Activated CD8-positive, alpha-beta T cell treated with anti-CD3 and anti-CD28 coated beads for 36 hours (primary cell): ENCODE measurements at regions not wholly inside any gene's neighbourhood (a gene's known extent, or its start where the extent isn't known, plus 50 kb on each side); places are given as distances from the start of the nearest gene placed in this dataset.
"Not testable (repeated sequence)": the region's sequence is repeated elsewhere in the genome, so short reads cannot be mapped to it uniquely, and the experiment has no call there.

ENCODE experiments used
- ATAC-seq: fragments of 200-7000 bp; cut with Tn5 transposase; one replicate; pipeline ENCODE4 v1.10.0; 2021; ENCODE audit warnings: mild to moderate bottlenecking, moderate library complexity
- CTCF ChIA-PET: fragments of 350-600 bp; sonication (Branson Sonifier 250); formaldehyde crosslinking; loops from one replicate; lab custom pipeline; 2021; ENCODE audit warnings: antibody characterized with exemption; lab: Charles Lee
- POLR2A ChIA-PET: fragments of 350-600 bp; sonication (Branson Sonifier 250); formaldehyde crosslinking; loops from one replicate; lab custom pipeline; 2021; ENCODE audit warnings: antibody characterized with exemption; lab: Charles Lee
- DNase-seq: peaks from one replicate; pipeline ENCODE4 v3.0.0-alpha.2; 2020
- H3K27ac Mint-ChIP-seq: one replicate; pipeline ENCODE4 v1.8.0; 2021; ENCODE audit warnings: mild to moderate bottlenecking, mixed read lengths
- H3K27me3 Mint-ChIP-seq: one replicate; pipeline ENCODE4 v1.8.0; 2021; ENCODE audit warnings: mixed read lengths
- H3K36me3 Mint-ChIP-seq: one replicate; pipeline ENCODE4 v1.8.0; 2021; ENCODE audit warnings: low read depth, mixed read lengths
- H3K4me1 Mint-ChIP-seq: one replicate; pipeline ENCODE4 v1.8.0; 2021; ENCODE audit warnings: low read depth, mixed read lengths
- H3K4me3 Mint-ChIP-seq: one replicate; pipeline ENCODE4 v1.8.0; 2021; ENCODE audit warnings: mild to moderate bottlenecking, moderate library complexity, mixed read lengths
- H3K9me3 Mint-ChIP-seq: one replicate; pipeline ENCODE4 v1.8.0; 2021; ENCODE audit warnings: mixed read lengths
- CTCF ChIP-seq: fragments of 200-600 bp; IDR thresholded peaks from one replicate; pipeline ENCODE4 v1.8.0; 2022; ENCODE audit warnings: antibody characterized with exemption, mild to moderate bottlenecking
- intact Hi-C: fragments of 100-400 bp; cut with micrococcal nuclease; formaldehyde crosslinking; loops from one replicate; pipeline ENCODE4 v1.10.0; 2022

DNA sequence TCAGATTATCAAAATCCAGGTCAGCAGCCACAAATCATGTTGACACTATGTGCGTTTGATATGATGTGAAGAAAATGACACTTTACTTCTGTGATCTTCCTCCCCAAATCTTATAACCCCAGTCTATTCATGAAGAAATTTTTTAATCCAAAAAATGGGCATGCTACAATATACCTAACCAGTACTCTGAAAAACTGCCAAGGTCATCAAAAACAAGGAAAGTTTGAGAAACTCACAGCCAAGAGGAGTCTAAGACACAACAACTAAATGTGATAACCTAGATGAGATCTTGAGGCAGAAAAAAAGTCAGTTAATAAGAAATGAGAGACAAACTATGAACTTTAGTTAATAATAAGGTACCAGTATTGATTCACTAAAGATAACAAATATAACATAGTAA lies 200.6 kb upstream of the IRAK1BP1 start:
- no peak for DNase-seq
- intact Hi-C loops = no loop called here
- ATAC-seq = no peak
- H3K27me3 Mint-ChIP-seq = no peaks in the 10 kb centered on the region
- TF ChIP-seq CTCF = no peak
- H3K36me3 Mint-ChIP-seq = no peaks in the 10 kb centered on the region
- ChIA-PET POLR2A (no interaction called here), CTCF (no interaction called here)
- H3K9me3 Mint-ChIP-seq = no peaks in the 10 kb centered on the region
- H3K27ac Mint-ChIP-seq = no peak overlapping the region
- no peaks in the 10 kb centered on the region for H3K4me1 Mint-ChIP-seq
- H3K4me3 Mint-ChIP-seq = no peak overlapping the region

DNA sequence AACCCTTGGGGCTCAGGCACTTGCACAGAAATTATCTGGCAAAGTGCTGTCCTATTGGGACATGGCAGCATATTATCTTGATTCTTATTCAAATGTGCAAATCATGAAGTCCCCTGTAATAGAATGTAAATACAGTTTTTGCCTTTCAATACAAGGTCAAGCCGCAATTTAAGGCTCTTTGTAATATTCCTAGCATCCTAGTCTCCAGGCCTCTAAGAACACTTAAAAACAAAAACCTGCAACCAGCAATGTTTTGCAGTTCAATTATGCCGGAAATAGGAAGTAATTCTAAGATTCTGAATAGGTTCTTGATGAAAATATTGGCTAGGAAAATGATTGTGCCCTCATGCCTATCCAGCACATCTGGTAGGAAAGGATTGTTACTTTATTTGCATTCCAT lies 197.2 kb upstream of the IRAK1BP1 start:
- Mint-ChIP-seq H3K4me3 (no peak overlapping the region), H3K36me3 (no peaks in the 10 kb centered on the region)

GRCh38 chr6:78670802-78671201 lies 196.5 kb upstream of the IRAK1BP1 start:
- no peaks in the 10 kb centered on the region for H3K27me3 Mint-ChIP-seq
- no peaks in the 10 kb centered on the region for H3K9me3 Mint-ChIP-seq
- no peak for TF ChIP-seq CTCF
- H3K4me3 Mint-ChIP-seq = no peak overlapping the region
- ChIA-PET POLR2A (no interaction called here), CTCF (no interaction called here)
- intact Hi-C loops = no loop called here
- no peaks in the 10 kb centered on the region for H3K4me1 Mint-ChIP-seq
- no peak for ATAC-seq
- H3K36me3 Mint-ChIP-seq = no peaks in the 10 kb centered on the region
- H3K27ac Mint-ChIP-seq = no peak overlapping the region
- DNase-seq = no peak

More for the DNA sequence above, 197.2 kb upstream of the IRAK1BP1 start:
- ChIA-PET CTCF (no interaction called here), POLR2A (no interaction called here)
- no peak for TF ChIP-seq CTCF
- DNase-seq (no peak), ATAC-seq (no peak)
- H3K9me3 Mint-ChIP-seq = no peaks in the 10 kb centered on the region
- no peaks in the 10 kb centered on the region for H3K27me3 Mint-ChIP-seq
- H3K27ac Mint-ChIP-seq = no peak overlapping the region
- no peaks in the 10 kb centered on the region for H3K4me1 Mint-ChIP-seq
- intact Hi-C loops = no loop called here

DNA sequence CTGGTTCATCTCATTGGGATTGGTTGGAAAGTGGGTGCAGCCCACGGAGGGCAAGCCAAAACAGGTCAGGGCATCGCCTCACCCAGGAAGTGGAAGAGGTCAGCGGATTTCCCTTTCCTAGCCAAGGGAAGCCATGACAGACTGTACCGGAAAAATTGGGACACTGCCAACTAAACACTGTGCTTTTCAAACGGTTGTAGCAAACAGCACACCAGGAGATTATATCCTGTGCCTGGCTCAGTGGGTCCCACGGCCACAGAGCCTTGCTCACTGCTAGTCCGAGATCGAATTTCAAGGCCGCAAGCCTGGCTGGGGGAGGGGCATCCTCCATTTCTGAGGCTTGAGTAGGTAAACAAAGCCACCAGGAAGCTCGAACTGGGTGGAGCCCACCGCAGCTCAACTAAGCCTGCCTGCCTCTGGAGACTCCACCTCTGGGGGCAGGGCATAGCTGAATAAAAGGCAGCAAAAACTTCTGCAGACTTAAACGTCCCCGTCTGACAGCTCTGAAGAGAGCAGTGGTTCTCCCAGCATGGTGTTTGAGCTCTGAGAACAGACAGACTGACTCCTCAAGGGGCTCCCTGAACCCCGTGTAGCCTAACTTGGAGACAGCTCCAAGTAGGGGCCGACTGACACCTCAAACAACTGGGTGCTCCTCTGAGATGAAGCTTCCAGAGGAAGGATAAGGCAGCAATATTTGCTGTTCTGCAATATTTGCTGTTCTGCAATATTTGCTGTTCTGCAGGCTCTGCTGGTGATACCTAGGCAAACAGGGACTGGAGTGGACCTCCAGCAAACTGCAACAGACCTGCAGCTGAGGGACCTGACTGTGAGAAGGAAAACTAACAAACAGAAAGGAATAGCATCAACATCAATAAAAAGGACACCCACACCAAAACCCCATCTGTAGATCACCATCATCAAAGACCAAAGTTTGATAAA lies 191.0 kb upstream of the IRAK1BP1 start:
- CTCF ChIA-PET, H3K36me3 Mint-ChIP-seq, intact Hi-C loops, H3K4me3 Mint-ChIP-seq, H3K27me3 Mint-ChIP-seq, H3K4me1 Mint-ChIP-seq, DNase-seq, H3K9me3 Mint-ChIP-seq, POLR2A ChIA-PET, ATAC-seq, H3K27ac Mint-ChIP-seq: not testable (repeated sequence)

- H3K27me3 Mint-ChIP-seq = no peaks in the 10 kb centered on the region
- intact Hi-C loops = no loop called here
- TF ChIP-seq CTCF = no peak
- DNase-seq (no peak), ATAC-seq (no peak)
- no peak overlapping the region for H3K4me3 Mint-ChIP-seq
- no peaks in the 10 kb centered on the region for H3K36me3 Mint-ChIP-seq
- CTCF ChIA-PET = no interaction called here
- POLR2A ChIA-PET = no interaction called here
- no peak overlapping the region for H3K27ac Mint-ChIP-seq
- no peaks in the 10 kb centered on the region for H3K4me1 Mint-ChIP-seq
- peaks cover 2% of the 10 kb centered on the region for H3K9me3 Mint-ChIP-seq
Observed at GRCh38 chr6:78688668-78689067, 178.7 kb upstream of the IRAK1BP1 start.
